Peyer's patch (tissue), 4 donors: ENCODE measurements at regions not wholly inside any gene's neighbourhood (a gene's known extent, or its start where the extent isn't known, plus 50 kb on each side); places are given as distances from the start of the nearest gene placed in this dataset.
"Not testable (repeated sequence)": the region's sequence is repeated elsewhere in the genome, so short reads cannot be mapped to it uniquely, and the experiment has no call there.

Experiments used
- DNase-seq, 3 donors: peaks; one replicate each; pipeline ENCODE4 v3.0.0-alpha.2; 2017 to 2019
- H3K27ac ChIP-seq, 4 donors: fragments of 200-600 bp; sonication (generic); one replicate each; pipeline ENCODE4 v1.5.1; 2016 to 2019
- H3K27me3 ChIP-seq, 2 donors: fragments of 200-600 bp; sonication (generic); one replicate each; pipeline ENCODE4 v1.5.1; 2019
- H3K36me3 ChIP-seq, 3 donors: fragments of 200-600 bp; sonication (generic); one replicate each; pipeline ENCODE4 v1.5.1; 2016 to 2019
- H3K4me1 ChIP-seq, 4 donors: fragments of 200-600 bp; sonication (generic); one replicate each; pipeline ENCODE4 v1.5.1; 2016 to 2019
- H3K4me3 ChIP-seq, 4 donors: fragments of 200-600 bp; sonication (generic); 1 replicate in 3 of 4; 2 replicates in 1 of 4; pipeline ENCODE4 v1.5.1; 2016 to 2019; ENCODE audit warnings: mild to moderate bottlenecking in 1 of 4
- H3K9me3 ChIP-seq, 4 donors: fragments of 200-600 bp; sonication (generic); one replicate each; pipeline ENCODE4 v1.5.1; 2016 to 2019; ENCODE audit warnings: mild to moderate bottlenecking in 1 of 4
- POLR2A ChIP-seq, 2 donors: fragments of 450-650 bp; IDR thresholded peaks; one replicate each; pipeline ENCODE4 v1.5.1; 2017; ENCODE audit warnings: antibody characterized with exemption in 2 of 2, mild to moderate bottlenecking in 2 of 2, moderate library complexity in 2 of 2
- TF ChIP-seq, protein P1 (sequence below), 6 experiments: fragments of 450-650 bp in 4 of 6; fragments of 200-600 bp in 2 of 6; sonication (generic) in 1 of 6; IDR thresholded peaks; one replicate each; pipeline ENCODE4 v1.5.1; 2017 to 2019; ENCODE audit warnings: antibody characterized with exemption in 6 of 6, mild to moderate bottlenecking in 3 of 6, moderate library complexity in 1 of 6

DNA sequence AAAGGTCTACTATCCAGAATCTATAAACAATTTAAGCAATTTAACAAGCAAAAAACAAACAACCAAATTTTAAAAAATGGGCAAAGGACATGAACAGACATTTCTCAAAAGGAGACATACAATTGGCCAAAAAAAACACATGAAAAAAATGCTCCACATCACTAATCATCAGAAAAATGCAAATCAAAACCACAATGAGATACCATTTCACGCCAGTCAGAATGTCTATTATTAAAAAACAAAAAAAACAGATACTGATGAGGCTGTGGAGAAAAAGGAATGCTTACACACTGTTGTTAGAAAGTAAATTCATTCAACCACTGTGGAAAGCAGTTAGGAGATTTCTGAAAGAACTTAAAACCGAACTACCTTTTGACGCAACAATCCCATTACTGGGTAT, 66.4 kb upstream of the SESTD1 start:
- H3K9me3 ChIP-seq, result no peaks in the 10 kb centered on the region
- no peak overlapping the region for H3K4me3 ChIP-seq
- DNase-seq, result no peak
- H3K4me1 ChIP-seq, result no peaks in the 10 kb centered on the region
- H3K36me3 ChIP-seq, result no peaks in the 10 kb centered on the region
- no peaks in the 10 kb centered on the region for H3K27me3 ChIP-seq
- no peak overlapping the region for H3K27ac ChIP-seq
- TF ChIP-seq, protein P1, sequence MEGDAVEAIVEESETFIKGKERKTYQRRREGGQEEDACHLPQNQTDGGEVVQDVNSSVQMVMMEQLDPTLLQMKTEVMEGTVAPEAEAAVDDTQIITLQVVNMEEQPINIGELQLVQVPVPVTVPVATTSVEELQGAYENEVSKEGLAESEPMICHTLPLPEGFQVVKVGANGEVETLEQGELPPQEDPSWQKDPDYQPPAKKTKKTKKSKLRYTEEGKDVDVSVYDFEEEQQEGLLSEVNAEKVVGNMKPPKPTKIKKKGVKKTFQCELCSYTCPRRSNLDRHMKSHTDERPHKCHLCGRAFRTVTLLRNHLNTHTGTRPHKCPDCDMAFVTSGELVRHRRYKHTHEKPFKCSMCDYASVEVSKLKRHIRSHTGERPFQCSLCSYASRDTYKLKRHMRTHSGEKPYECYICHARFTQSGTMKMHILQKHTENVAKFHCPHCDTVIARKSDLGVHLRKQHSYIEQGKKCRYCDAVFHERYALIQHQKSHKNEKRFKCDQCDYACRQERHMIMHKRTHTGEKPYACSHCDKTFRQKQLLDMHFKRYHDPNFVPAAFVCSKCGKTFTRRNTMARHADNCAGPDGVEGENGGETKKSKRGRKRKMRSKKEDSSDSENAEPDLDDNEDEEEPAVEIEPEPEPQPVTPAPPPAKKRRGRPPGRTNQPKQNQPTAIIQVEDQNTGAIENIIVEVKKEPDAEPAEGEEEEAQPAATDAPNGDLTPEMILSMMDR (IDR thresholded peaks at IDR 0.05), result no peak
- no peak for TF ChIP-seq POLR2A (IDR thresholded peaks at IDR 0.05)

DNA sequence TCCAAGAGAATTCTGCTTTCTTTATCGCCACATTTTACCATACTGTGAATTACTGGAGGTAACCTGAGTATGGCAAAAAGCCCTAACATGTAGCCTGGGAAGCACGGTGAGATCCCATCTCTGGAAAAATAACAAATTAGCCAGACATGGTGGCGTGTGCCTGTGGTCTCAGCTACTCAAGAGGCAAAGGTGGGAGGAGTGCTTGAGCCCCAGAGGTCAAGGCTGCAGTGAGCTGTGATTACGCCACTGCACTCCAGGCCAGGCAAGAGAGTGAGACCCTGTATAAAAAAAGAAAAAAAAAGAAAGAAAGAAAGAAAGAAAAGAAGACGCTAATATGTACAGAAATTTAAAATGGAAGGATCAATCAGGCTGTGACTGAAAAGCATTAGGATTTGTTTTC, 57.7 kb upstream of the SESTD1 start:
- Histone ChIP-seq H3K4me3 (no peak overlapping the region), H3K9me3 (no peaks in the 10 kb centered on the region), H3K27ac (no peak overlapping the region), H3K4me1 (no peaks in the 10 kb centered on the region), H3K27me3 (no peaks in the 10 kb centered on the region), H3K36me3 (no peaks in the 10 kb centered on the region)
- no peak for DNase-seq
- TF ChIP-seq, protein P1 (IDR thresholded peaks at IDR 0.05), result no peak
- TF ChIP-seq POLR2A (IDR thresholded peaks at IDR 0.05), result no peak

DNA sequence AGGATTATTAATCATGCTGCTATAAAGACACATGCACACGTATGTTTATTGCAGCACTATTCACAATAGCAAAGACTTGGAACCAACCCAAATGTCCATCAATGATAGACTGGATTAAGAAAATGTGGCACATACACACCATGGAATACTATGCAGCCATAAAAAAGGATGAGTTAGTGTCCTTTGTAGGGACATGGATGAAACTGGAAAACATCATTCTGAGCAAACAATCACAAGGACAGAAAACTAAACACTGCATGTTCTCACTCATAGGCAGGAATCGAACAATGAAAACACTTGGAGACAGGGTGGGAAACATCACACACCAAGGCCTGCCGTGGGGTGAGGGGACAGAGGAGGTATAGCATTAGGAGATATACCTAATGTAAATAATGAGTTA, 56.4 kb upstream of the SESTD1 start:
- DNase-seq, H3K9me3 ChIP-seq, H3K4me1 ChIP-seq, H3K27me3 ChIP-seq, H3K27ac ChIP-seq, H3K4me3 ChIP-seq, H3K36me3 ChIP-seq: not testable (repeated sequence)

GRCh38 chr2:179314729-179315128, 50.1 kb upstream of the SESTD1 start:
- not testable (repeated sequence) for H3K4me1 ChIP-seq, H3K4me3 ChIP-seq, H3K9me3 ChIP-seq, H3K27ac ChIP-seq, H3K27me3 ChIP-seq, H3K36me3 ChIP-seq, DNase-seq
